HG03558 (cell line): ENCODE measurements at regions not wholly inside any gene's neighbourhood (a gene's known extent, or its start where the extent isn't known, plus 50 kb on each side); places are given as distances from the start of the nearest gene placed in this dataset.
"Not testable (repeated sequence)": the region's sequence is repeated elsewhere in the genome, so short reads cannot be mapped to it uniquely, and the experiment has no call there.

Source experiments
- ATAC-seq: cut with Tn5 transposase; IDR thresholded peaks from one replicate; pipeline ENCODE4 v1.9.1; 2021; ENCODE audit warnings: moderate number of reproducible peaks; ENCODE audit not compliant: unreplicated experiment; ENCODE audit errors: extremely low read depth

DNA sequence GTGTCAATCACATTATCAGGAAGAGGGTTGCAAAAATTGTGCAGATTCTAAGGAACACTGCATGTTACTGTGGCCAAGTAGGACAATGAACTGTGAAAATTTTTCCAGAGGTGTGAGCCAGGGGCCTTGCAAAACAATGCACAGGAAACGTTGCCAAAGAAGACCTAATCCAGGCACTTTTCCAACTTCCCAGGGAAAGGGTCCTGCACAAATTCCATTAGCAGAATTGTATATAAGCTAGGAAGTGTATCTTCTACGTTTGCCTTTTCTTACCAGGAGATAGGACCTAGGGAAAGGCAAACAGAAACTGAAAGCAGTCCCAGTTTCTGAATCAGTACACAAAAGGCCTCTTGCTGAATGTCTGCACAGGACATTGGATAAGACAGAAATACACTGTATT, 1888.3 kb upstream of the CELF4 start:
- ATAC-seq = no peak

DNA sequence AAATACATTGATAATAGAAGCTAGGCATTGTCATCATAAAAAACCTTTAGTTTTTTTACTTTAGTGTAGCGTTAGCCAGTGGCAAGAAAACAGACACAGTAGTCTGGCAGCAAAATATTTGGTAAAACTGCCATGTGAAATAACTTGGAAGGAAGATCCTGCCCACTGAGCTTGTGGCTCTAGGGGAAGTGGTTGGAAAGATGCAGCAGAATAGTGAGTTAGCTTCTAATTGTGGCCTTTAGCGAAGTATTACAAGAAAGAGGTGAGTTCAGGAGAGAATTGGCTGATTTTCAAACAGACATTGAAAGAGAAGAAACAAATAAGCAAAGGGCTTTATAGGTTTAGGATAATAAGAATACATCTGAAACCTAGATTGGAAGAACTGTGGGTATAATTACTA, 1887.8 kb upstream of the CELF4 start:
- no peak for ATAC-seq

- ATAC-seq = no peak
Measured at GRCh38 chr18:39450958-39451357, 1885.4 kb upstream of the CELF4 start.

- ATAC-seq = no peak
Measured at GRCh38 chr18:39449566-39449965, 1884.0 kb upstream of the CELF4 start.

- no peak for ATAC-seq
Measured at GRCh38 chr18:39448942-39449341, 1883.3 kb upstream of the CELF4 start.

GRCh38 chr18:39444957-39445356, 1879.4 kb upstream of the CELF4 start:
- ATAC-seq = not testable (repeated sequence)

DNA sequence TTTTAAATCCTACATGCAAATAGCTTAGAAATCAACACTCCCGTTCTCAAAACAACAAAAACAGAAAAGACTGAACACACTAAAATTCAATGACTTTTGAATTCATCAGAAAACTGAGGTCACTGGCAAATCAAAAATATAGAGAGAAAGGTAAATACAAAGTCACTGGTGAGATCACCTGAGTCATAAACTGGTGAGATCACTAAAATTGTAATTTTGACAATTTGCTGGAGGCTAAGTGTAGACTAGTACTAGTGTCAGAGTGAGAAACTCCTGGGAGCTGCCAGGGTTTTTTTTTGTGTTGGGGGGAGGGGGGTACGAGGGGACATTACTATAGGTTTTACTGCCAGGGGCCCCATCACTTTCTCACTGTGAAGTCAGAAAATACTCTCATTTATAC, 1876.0 kb upstream of the CELF4 start:
- no peak for ATAC-seq

DNA sequence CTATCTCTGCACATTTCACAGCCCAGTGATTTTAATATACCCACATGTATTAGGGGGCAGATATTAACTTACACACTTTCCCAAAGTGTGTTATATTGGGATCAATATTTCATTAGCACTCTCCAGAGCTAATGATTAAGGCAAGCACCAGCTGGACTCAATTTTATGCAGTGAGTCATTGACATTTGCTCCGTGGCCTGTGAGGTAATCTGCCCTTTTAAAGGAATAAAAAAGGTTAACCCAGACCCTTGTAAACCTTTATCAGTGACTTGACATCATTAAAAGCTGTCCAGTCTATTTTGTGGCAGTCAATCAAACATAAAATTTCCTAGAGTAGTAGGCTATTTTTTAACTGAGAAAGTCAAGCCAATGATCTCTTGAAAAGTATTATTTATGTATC, 1870.4 kb upstream of the CELF4 start:
- no peak for ATAC-seq

DNA sequence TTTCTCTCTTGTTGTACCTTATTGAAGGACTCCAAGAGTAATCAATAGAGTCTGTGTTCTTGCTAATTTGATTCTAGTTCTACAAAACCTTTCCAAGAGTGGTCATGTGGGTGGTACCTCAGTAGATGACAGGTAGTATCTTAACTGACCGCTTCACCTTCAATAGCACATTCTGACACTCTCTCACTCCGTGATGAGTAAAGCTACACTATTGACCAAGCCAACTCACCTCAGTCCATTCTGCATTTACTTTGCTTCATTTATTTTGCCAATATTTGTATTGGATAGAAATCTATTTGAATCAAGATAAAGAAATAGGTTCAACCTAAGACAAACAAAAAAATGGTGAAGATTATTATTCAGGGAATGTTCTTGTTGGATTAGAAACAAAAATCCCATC, 1869.6 kb upstream of the CELF4 start:
- ATAC-seq = no peak

GRCh38 chr18:39434223-39434920, 1868.8 kb upstream of the CELF4 start:
- no peak for ATAC-seq

GRCh38 chr18:39425172-39425850, 1859.7 kb upstream of the CELF4 start:
- ATAC-seq = no peak

GRCh38 chr18:39424261-39424660, 1858.7 kb upstream of the CELF4 start:
- no peak for ATAC-seq

DNA sequence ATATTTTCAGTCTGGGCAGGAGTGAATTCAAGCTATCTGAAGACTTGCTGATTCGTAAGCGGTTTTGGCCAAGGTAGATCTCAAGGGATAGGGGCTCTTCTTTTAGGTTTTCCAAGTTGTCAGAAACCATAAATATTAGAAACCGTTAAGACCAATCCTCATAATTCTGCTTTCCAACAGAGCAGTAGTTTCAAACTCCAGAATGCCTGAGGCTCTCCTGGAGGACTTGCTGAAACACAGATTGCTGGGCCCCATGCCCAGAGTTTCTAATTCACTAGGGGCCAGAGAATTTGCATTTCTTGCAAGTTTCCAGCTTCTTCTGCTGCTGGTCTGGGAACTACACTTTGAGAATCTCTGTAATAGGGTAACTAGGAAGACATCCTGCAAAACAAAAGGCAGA, 1855.7 kb upstream of the CELF4 start:
- ATAC-seq = no peak

DNA sequence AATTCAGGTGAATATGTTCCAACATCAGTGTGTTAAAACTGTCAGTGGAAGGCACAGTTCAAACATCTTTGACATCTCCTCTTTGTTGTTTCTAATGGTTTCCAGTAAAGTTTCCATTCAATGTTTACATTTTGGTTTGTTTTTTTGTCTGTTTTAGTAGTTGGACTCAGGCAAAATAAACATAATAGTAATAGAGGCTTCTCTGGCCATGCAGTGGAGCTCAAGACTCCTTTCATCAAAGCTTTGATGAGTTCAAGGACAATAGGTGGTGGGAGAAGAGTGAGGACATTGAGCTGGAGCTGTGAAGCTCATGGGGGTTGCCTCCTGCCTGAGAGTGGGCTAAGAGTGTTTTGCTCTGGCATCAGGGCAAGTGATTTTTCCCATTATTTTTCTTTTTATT, 1853.7 kb upstream of the CELF4 start:
- no peak for ATAC-seq

GRCh38 chr18:39415471-39415870, 1849.9 kb upstream of the CELF4 start:
- ATAC-seq = no peak

DNA sequence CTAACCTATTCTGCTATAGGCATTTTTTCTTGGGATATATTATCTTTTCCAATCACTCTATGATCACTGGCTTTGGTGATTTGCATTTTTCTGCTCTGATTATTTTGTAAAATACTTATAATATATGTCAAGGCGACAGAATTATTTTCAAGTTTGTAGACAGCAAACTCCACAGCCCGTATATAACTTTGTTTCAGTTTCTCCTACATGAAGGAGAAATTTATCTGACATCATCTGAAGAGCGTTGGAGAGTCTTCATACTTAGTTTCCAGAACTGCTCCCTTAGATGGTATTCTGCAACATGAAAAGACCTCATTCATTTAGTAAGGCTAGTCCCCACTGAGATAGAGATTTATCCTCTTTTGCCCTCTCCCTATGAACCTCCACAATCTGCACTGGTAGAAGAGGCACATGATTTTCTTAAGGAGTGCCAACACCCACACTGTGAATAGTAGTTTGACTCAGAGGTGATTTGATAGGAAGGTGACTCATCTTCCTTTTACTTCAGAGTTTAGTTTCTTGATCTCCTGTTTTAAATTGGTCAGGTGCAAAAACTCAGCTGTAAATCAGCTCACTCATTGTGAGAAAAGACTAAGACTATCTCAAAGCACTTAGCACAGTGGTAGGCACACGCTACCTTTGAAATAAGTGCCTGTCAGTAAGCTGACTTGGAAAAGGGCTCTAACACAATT, 1848.6 kb upstream of the CELF4 start:
- no peak for ATAC-seq

DNA sequence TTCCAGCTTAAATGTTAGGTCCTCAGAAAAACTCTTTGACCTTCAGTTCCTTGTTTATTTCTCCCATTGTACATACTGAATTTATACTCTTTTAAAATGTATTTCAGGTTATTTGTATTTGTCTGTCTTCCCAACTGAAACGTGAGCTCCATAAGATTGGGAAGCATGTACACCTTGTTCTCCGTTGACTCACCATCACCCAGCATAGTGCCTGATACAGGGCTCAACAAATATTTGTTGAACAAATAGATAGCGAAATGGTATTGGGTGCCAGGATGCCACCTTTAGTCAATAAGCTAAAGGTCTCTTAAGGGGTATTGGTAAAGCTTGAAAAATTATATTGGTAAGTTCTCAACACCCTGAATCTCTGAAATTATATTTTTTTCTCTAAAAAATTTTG, 1841.3 kb upstream of the CELF4 start:
- no peak for ATAC-seq

DNA sequence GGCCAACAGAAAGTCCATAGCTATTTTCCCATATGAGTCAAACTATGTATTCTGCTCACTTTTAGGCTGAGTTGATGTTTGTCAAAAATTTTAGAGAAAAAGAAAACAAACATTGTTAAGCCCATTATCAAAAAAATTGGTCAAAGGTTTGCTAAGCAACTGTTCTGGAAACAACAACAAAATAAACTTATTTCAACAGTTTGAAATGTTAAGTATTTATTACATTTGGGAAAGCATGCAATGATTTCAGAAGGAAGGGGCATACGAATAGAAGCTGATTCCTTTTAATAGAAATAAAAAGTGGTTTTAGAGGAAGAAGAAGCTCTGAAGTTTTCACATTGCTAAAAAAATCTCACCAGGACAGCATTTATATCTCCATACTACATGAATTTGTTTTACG, 1837.5 kb upstream of the CELF4 start:
- no peak for ATAC-seq

DNA sequence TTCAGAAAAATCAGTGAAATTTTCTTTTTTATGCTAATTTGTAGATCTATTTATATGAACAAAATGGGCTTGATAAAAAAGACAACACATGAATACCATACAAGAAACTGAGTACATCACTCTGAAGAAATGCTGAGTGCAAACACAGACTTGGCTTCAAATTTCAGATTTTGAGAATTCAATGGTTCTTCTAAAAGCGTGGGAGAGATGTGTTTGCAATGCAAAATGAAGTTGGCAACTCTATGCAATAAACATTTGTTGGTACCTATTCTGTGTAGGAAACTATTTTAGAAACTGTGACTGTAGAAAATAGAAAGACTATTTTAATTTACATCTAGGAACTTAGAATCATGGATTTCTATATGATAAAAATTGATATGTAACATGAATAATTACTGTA, 1834.1 kb upstream of the CELF4 start:
- ATAC-seq = no peak

GRCh38 chr18:39396168-39396567, 1830.6 kb upstream of the CELF4 start:
- ATAC-seq = no peak

DNA sequence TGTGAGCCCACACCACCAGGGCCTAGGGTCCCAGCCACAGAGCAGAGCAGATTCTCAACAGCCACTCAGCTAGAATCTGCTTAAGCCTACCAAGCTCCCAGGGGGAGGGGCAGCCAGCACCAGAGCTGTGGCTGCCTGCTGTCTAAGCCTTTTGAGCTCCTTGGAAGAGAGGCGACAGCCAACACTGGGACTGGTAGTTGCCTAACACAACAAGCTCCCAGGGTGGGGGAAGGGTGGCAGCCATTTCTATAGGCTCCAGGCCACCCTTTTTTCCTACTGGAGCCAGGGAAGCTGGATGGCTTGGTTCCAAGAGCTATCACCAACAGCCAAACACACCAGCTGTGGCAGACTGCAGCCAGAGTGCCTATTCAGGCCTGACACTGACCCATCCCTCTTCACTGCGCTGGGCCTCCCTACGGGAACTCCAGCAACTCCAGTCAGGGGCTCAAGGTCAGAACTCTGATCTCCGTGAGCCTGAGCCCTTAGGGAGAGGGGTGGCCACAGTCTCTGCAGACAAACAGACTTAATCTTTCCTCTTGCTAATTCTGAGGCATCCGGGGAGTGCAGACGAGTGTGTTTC, 1824.3 kb upstream of the CELF4 start:
- no peak for ATAC-seq
